OCI-LY3 (cell line): ENCODE measurements at regions not wholly inside any gene's neighbourhood (a gene's known extent, or its start where the extent isn't known, plus 50 kb on each side); places are given as distances from the start of the nearest gene placed in this dataset.

Experiments used
- CTCF ChIP-seq: fragments of 200-600, 300-600 bp; sonication (generic); IDR thresholded peaks from 2 replicates; pipeline ENCODE4 v1.5.1; 2014; ENCODE audit warnings: antibody characterized with exemption, low read length, low read depth
- EZH2phosphoT487 ChIP-seq: fragments of 200-600 bp; shearing (Covaris generic); IDR thresholded peaks from 2 replicates; pipeline ENCODE4 v1.6.1; 2018; ENCODE audit warnings: antibody characterized with exemption, mixed run types, low read depth

DNA sequence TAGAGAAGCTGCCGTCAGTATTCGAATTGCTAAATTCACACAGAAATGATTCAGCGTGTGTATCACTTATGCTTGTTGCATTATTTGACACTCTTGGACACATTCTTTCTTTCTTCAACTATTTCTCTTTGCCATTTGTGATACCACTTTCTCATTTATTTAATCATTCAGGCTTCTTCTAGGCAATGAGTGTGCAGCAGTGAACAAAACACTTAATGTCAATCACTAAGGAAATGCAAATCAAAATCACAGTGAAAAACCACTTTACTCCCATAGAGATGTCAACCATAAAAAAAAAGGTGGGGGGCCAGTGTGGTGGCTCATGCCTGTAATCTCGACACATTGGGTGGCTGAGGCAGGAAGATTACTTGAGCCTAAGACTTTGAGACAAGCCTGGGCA, 214.6 kb downstream of the FLRT2 start:
- TF ChIP-seq CTCF, result no peak
- no peak for TF ChIP-seq EZH2phosphoT487
